CD4-positive, alpha-beta T cell (primary cell): ENCODE measurements at regions not wholly inside any gene's neighbourhood (a gene's known extent, or its start where the extent isn't known, plus 50 kb on each side); places are given as distances from the start of the nearest gene placed in this dataset.

Source experiments
- ATAC-seq: fragments of 200-7000 bp; cut with Tn5 transposase; one replicate; pipeline ENCODE4 v1.10.0; 2022; ENCODE audit warnings: mild to moderate bottlenecking; ENCODE audit not compliant: poor library complexity
- CTCF ChIA-PET: fragments of 350-600 bp; sonication (Branson Sonifier 250); formaldehyde crosslinking; loops from one replicate; lab custom pipeline; 2021; ENCODE audit warnings: antibody characterized with exemption, inconsistent platforms; lab: Charles Lee
- POLR2A ChIA-PET: fragments of 350-600 bp; sonication (Branson Sonifier 250); formaldehyde crosslinking; loops from one replicate; lab custom pipeline; 2021; ENCODE audit warnings: antibody characterized with exemption, inconsistent platforms; lab: Charles Lee
- DNase-seq, 14 experiments: peaks; one replicate each; pipeline ENCODE4 v3.0.0-alpha.2; 2013 to 2020; ENCODE audit warnings: mixed read lengths in 2 of 14
- H3K27ac ChIP-seq, 2 donors: one replicate each; pipeline versions ENCODE4 v1.5.1 to v1.7.0; 2013; ENCODE audit warnings: low read length in 2 of 2, low read depth in 1 of 2, mild to moderate bottlenecking in 1 of 2
- H3K27me3 ChIP-seq, 2 experiments: 1 replicate in 1 of 2; 2 replicates in 1 of 2; pipeline versions ENCODE4 v1.6.1 to v1.7.0; 2013; ENCODE audit warnings: low read length in 2 of 2, control low read depth in 1 of 2, mild to moderate bottlenecking in 1 of 2, moderate library complexity in 1 of 2; ENCODE audit not compliant: insufficient read depth in 2 of 2, control insufficient read depth in 1 of 2
- H3K36me3 ChIP-seq: one replicate; pipeline ENCODE4 v1.6.1; 2013; ENCODE audit warnings: low read length, control low read depth; ENCODE audit not compliant: insufficient read depth
- H3K4me1 ChIP-seq: one replicate; pipeline ENCODE4 v1.6.1; 2013; ENCODE audit warnings: low read length, control low read depth; ENCODE audit not compliant: insufficient read depth
- H3K4me3 ChIP-seq: one replicate; pipeline ENCODE4 v1.5.1; 2013; ENCODE audit warnings: mild to moderate bottlenecking, low read length, moderate library complexity
- H3K9me3 ChIP-seq, 2 experiments: 1 replicate in 1 of 2; 2 replicates in 1 of 2; pipeline versions ENCODE4 v1.6.1 to v1.7.0; 2013; ENCODE audit warnings: low read length in 2 of 2, mild to moderate bottlenecking in 2 of 2, control low read depth in 1 of 2, moderate library complexity in 1 of 2; ENCODE audit not compliant: control insufficient read depth in 1 of 2, insufficient read depth in 1 of 2
- H3K27ac Mint-ChIP-seq: one replicate; pipeline ENCODE4 v1.8.0; 2020; ENCODE audit warnings: mixed read lengths
- H3K27me3 Mint-ChIP-seq: one replicate; pipeline ENCODE4 v1.8.0; 2021; ENCODE audit warnings: mixed read lengths
- H3K36me3 Mint-ChIP-seq: one replicate; pipeline ENCODE4 v1.8.0; 2021; ENCODE audit warnings: low read depth, mixed read lengths
- H3K4me1 Mint-ChIP-seq: one replicate; pipeline ENCODE4 v1.8.0; 2021; ENCODE audit warnings: low read depth, mixed read lengths
- H3K4me3 Mint-ChIP-seq: one replicate; pipeline ENCODE4 v1.8.0; 2020; ENCODE audit warnings: mild to moderate bottlenecking, mixed read lengths
- H3K9me3 Mint-ChIP-seq: one replicate; pipeline ENCODE4 v1.8.0; 2020; ENCODE audit warnings: mixed read lengths
- intact Hi-C, 2 experiments: fragments of 100-400 bp; cut with DNase I in 1 of 2; cut with micrococcal nuclease in 1 of 2; formaldehyde crosslinking; loops; one replicate each; pipeline versions ENCODE4 v1.15.1 to v1.9.0; 2023 to 2025; cut with DNase I, micrococcal nuclease
- TF ChIP-seq, protein P1 (sequence below): fragments of 200-600 bp; IDR thresholded peaks from one replicate; pipeline ENCODE4 v1.8.0; 2022; ENCODE audit warnings: antibody characterized with exemption, mild to moderate bottlenecking

DNA sequence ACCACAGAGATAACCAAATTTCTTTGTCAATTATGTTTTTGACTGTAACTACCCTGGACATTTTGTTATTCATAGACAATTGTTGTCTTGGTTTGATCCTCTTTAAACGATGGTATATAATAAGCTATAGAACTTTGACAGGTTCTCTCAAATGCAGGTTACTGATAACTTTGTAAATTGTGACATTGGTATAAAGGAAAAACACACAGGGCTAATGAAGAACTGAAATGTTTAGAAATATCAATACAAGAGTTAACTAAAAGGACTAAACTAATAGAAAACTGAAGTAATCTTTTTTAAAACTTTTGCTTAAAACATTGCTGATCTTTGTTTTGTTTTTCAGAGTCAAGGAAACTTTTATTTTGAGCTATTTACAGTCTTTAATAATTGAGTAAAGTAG, 124.8 kb downstream of the TPBG start:
- no peak overlapping the region for H3K27ac ChIP-seq
- ATAC-seq = no peak
- intact Hi-C loops = no loop called here
- H3K36me3 ChIP-seq = no peaks in the 10 kb centered on the region
- Mint-ChIP-seq H3K27ac (no peak overlapping the region), H3K36me3 (no peaks in the 10 kb centered on the region), H3K4me3 (no peak overlapping the region), H3K9me3 (peaks cover 4% of the 10 kb centered on the region), H3K4me1 (no peaks in the 10 kb centered on the region), H3K27me3 (no peaks in the 10 kb centered on the region)
- peaks cover 5 to 6% of the 10 kb centered on the region in 2 experiments for H3K9me3 ChIP-seq
- DNase-seq = no peak
- CTCF ChIA-PET = no interaction called here
- no peaks in the 10 kb centered on the region for H3K4me1 ChIP-seq
- TF ChIP-seq, protein P1, sequence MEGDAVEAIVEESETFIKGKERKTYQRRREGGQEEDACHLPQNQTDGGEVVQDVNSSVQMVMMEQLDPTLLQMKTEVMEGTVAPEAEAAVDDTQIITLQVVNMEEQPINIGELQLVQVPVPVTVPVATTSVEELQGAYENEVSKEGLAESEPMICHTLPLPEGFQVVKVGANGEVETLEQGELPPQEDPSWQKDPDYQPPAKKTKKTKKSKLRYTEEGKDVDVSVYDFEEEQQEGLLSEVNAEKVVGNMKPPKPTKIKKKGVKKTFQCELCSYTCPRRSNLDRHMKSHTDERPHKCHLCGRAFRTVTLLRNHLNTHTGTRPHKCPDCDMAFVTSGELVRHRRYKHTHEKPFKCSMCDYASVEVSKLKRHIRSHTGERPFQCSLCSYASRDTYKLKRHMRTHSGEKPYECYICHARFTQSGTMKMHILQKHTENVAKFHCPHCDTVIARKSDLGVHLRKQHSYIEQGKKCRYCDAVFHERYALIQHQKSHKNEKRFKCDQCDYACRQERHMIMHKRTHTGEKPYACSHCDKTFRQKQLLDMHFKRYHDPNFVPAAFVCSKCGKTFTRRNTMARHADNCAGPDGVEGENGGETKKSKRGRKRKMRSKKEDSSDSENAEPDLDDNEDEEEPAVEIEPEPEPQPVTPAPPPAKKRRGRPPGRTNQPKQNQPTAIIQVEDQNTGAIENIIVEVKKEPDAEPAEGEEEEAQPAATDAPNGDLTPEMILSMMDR = no peak
- peaks cover 0 to 3% of the 10 kb centered on the region in 2 experiments for H3K27me3 ChIP-seq
- no peak overlapping the region for H3K4me3 ChIP-seq
- POLR2A ChIA-PET = no interaction called here

DNA sequence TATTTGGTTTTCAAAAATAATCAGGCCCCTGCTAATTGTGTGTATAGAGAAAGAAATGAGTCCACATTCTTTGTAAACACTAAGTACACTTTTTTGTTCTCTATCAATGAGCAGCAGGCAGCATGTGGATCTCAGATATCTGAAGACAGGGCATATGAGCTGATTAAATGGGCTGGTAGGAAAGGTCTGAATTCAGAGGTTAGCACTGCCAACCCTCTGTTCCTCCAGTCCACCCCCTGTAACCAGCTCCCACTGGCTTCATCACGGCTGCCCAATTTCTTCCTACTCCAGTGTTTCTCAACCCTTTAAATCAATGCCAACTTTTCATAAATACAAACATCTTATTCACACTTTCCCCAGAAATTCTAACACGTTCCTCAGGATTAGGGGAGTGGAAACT, 128.5 kb downstream of the TPBG start:
- no peaks in the 10 kb centered on the region for H3K36me3 ChIP-seq
- no peak overlapping the region for H3K4me3 ChIP-seq
- Mint-ChIP-seq H3K27ac (no peak overlapping the region), H3K9me3 (peaks cover 4% of the 10 kb centered on the region), H3K36me3 (no peaks in the 10 kb centered on the region), H3K4me1 (no peaks in the 10 kb centered on the region), H3K4me3 (no peak overlapping the region), H3K27me3 (no peaks in the 10 kb centered on the region)
- intact Hi-C loops = no loop called here
- ChIA-PET POLR2A (no interaction called here), CTCF (no interaction called here)
- ATAC-seq = no peak
- TF ChIP-seq, protein P1 = no peak
- no peaks in the 10 kb centered on the region for H3K4me1 ChIP-seq
- H3K27ac ChIP-seq = no peak overlapping the region
- no peak for DNase-seq
- peaks cover 0 to 6% of the 10 kb centered on the region in 2 experiments for H3K9me3 ChIP-seq
- no peaks in the 10 kb centered on the region for H3K27me3 ChIP-seq

DNA sequence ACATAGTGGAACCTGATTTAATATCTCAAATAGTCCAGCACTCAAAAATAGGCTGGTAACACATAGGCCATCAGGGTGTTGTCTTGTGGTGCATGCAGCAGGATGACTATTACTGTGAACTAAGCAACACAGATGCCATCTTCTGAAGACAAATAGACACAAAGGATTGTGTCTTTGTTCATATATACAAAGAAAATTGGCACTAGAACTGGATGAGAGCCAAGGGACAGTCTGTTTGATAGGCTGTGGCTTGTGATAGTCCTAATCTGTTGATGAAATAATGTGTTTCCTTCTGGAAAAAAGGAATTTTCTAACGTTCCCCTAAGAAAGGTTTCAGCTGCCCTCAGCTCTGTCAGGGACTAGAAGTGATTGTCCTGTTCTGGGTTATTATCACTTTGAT, 129.8 kb downstream of the TPBG start:
- H3K27ac ChIP-seq = no peak overlapping the region
- peaks cover 0 to 6% of the 10 kb centered on the region in 2 experiments for H3K9me3 ChIP-seq
- Mint-ChIP-seq H3K36me3 (no peaks in the 10 kb centered on the region), H3K4me1 (no peaks in the 10 kb centered on the region), H3K27me3 (no peaks in the 10 kb centered on the region), H3K4me3 (no peak overlapping the region), H3K9me3 (peaks cover 4% of the 10 kb centered on the region), H3K27ac (no peak overlapping the region)
- ATAC-seq = no peak
- TF ChIP-seq, protein P1 = no peak
- CTCF ChIA-PET = no interaction called here
- no peak overlapping the region for H3K4me3 ChIP-seq
- POLR2A ChIA-PET = no interaction called here
- no peaks in the 10 kb centered on the region for H3K4me1 ChIP-seq
- H3K27me3 ChIP-seq = no peaks in the 10 kb centered on the region
- intact Hi-C loops = no loop called here
- H3K36me3 ChIP-seq = no peaks in the 10 kb centered on the region
- DNase-seq = no peak
